Stimulated activated CD4-positive, alpha-beta T cell treated with anti-CD3 and anti-CD28 coated beads, Interleukin-2, amount 100 ng/mL, for 24 hours (primary cell): ENCODE measurements at regions not wholly inside any gene's neighbourhood (a gene's known extent, or its start where the extent isn't known, plus 50 kb on each side); places are given as distances from the start of the nearest gene placed in this dataset.
"Not testable (repeated sequence)": the region's sequence is repeated elsewhere in the genome, so short reads cannot be mapped to it uniquely, and the experiment has no call there.

Experiments
- DNase-seq, 2 donors: peaks; one replicate each; pipeline ENCODE4 v3.0.0-alpha.2; 2020

DNA sequence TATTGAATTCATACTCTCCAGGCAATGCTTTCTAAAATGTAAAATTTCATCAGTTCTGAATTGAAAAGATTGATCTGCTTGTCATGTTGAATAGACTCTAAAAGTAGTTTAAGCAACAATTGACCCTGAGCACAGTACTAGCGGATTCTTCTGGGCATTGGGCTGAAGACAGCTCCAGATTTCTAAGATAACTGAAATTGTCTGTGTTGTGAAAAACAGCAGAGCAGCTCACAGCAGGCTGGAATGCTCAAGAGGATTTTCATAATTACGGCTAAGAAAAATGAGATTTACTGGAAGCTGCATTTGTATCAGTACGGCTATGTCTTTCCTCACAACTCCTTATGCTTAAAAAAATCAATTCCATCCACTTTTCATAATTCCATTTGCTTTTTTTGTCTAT, 373.7 kb downstream of the HACE1 start:
- DNase-seq = no peak

GRCh38 chr6:104484626-104485025, 375.1 kb downstream of the HACE1 start:
- DNase-seq = no peak

- DNase-seq = no peak
Observed at GRCh38 chr6:104484191-104484590, 375.5 kb downstream of the HACE1 start.

GRCh38 chr6:104483225-104483834, 376.4 kb downstream of the HACE1 start:
- no peak for DNase-seq

DNA sequence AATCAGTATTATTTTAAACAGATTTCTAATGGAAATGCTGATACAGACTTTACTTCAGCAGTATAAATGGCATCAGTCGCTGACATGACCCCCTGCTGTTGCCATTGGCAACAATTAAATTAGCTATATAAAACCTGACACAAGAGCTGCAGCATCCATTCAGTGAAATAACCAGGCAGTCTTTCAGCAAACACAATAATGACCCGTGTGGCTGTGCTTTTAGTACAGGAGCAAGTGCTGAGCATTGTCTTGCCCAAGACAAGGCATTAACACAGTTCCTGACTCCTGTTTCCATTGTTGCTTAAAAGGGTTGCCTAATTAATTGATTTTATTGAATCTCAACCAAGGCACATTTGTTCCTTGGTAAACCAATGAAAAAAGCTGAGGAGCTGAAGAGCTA, 382.1 kb downstream of the HACE1 start:
- no peak for DNase-seq

GRCh38 chr6:104473021-104473429, 386.7 kb downstream of the HACE1 start:
- no peak for DNase-seq

DNA sequence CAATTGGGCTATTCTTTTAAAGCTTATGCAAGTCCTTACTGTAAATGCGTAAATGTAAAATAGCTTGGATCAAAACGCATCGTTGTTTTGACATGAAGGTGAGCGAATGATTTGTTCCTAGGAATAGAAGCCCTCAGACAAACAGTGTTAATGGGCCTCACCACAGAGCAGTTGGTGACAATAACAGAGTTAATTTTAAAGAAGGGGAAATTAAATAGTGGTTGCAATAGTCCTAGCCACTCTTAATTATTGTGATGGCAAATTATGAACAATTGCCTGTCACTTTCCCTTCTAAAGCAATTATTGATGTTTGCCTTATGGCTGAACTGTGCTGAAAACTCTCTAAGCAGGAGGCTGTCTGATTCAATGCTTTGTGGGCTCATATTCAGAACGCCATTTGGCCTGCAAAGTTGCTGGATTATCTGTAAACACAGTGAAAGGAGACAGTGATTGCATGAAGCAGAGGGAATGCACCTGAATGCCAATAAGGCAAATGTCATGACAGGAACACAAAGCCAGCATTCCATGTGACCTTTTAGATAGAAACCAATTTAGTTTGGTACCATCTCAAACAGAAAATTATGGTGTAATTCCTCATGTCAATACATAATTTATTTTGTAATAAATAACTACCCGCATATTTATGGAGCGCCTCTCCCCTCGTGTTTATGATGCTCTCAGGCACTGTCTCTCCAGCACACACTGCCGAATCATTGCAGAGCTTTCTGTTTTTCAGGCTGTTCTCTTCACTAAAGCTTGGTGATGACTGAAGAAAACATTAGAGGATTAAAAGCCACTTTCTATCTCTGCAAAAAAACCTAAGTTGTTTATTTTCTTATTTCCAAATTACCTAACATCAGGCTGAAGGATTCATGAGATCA, 387.5 kb downstream of the HACE1 start:
- no peak for DNase-seq

- no peak for DNase-seq
Observed at GRCh38 chr6:104466306-104466705, 393.4 kb downstream of the HACE1 start.

DNA sequence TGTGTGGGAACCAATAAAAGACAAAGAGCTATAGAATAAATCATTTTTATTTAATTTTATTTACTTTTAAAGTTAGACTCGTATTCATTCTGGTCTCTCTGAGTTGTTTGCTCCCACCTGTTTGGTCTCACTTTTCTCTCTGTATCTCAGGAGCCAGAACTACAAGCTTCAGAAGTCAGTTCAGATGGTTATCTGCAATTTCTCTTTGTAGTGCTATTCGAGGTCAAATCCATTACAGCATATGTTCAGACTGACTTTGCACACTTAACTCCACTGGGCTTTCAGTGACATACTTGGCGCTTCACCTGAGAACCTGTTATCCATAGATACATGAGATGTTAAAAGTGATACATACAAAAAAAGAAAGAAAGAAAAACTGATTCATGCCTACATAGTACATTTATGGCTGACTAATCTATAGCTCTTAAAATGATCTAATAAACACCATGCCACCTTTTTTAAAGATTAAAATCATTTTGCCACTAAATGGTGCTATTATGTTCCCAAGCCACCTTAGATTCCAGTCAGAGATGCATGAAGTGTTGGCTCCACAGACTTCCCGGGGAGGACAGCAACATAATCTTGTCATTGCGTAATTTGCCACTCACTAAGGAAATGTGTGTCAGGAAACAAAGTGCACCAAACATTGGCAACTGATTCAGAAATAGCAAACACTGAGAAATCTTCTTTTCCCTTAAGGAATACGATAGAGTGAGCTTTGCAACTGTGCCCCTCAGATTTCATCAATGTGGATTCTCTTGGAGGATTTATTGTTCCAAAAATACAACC, 396.7 kb downstream of the HACE1 start:
- DNase-seq = no peak

DNA sequence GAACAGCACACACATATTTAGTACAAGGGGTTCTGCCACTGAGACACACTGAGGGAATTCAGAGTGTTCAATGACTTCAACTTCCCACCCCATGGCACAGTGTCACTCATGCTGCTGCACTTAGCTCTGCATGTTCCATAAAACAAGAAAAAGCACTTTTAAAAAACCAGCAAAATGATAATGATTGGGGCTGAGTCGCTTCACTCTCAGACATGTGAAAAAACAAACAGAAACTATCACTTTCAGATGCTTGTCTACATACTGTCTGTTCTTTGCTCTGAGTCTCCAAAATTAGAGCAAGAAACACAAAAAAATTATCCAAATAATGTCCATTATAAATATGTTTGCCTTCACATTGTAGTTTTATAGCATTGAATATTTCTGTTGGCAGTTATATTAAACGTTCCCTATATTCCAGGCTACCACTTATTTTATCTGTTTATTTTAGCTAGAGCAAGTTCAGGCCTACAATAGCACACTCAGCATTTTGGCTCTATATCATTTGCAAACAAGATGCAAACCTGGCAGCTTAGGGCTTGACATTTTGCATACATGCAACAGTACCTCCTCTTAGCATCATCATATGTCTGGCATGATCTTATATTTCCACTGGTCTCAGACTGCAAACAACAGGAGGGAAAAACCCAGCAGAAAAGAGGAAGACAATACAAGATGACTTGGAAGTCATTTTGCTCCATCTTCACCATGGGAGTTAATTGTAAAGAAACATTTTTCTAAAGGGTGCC, 398.8 kb downstream of the HACE1 start:
- no peak for DNase-seq

DNA sequence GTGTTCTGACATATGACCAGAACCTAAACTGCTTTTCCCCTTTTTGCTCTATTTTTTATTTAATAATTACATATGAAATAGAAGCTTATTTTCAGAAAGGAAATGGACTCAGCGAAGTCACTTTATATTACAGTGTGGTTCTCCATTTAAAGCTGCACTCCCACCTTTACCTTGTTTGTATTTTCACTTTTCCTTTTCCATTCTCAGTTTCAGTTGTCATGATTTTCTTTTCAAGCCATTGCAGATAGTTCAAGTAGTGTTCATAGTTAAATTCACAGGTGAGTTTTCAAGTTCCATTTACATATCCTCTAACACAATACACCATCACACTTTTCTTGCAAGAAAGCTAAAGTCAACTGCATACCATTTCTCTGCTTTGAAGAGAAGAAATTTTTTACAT, 400.2 kb downstream of the HACE1 start:
- DNase-seq = no peak

GRCh38 chr6:104449918-104450317, 409.8 kb downstream of the HACE1 start:
- DNase-seq = no peak

- not testable (repeated sequence) for DNase-seq
Observed at GRCh38 chr6:104446101-104447080, 413.3 kb downstream of the HACE1 start.

DNA sequence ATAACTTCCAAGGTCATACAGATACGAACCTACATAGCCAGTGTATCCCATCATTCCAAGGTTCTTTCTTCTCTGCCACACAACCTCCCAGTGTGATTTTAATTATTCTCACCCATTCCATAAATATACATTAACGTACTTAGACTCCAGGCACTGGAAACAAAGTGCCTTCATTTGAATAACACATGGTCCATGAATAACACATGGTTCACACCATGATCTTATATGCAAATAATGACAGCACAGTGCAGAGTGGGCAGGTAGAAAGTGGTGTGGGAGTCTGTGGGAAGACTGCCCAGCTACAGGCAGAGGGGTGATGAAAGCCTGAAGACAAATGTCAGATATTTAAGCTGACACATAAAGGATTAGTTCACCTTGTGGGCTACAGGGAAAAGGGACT, 425.2 kb downstream of the HACE1 start:
- no peak for DNase-seq

GRCh38 chr6:104431096-104431495, 428.6 kb downstream of the HACE1 start:
- DNase-seq = no peak

DNA sequence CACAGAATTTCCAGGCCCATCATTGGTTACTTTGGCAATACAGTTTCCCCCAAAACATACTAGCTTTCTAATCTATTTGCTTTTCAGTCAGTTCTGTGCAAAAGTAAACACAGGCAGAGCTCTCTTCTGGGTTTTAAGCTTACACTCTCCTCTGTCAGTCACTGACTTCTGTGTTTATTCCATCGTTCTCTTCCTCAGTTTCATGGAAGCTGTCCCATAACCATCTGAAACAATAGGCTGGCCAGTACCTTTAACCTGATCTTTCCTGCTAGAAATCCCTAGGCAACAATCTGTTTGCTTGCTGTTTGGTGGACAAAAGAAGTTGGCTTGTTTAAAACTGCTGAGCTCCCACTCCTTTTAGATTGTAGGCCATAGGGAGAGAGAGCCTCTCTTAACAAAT, 431.5 kb downstream of the HACE1 start:
- no peak for DNase-seq

DNA sequence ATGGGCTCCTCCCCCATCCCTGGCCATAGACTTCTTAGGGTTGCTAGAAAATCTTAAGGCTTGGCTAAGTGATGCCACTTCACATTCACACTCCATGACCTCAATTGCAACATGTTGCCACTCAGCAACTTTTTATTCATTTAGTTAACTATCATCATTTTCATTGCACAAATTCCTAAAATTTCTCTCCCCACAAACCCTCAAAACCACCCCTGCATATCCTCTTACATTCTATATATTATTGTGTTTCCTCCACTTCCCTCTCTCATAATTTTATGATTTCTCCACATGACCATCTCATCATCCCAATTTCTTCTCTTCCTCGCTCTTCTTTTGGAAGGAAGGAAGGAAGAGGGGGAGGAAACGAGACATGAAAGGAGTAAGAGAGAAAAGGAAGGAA, 436.0 kb downstream of the HACE1 start:
- DNase-seq = no peak

GRCh38 chr6:104421650-104422049, 438.1 kb downstream of the HACE1 start:
- DNase-seq = no peak

DNA sequence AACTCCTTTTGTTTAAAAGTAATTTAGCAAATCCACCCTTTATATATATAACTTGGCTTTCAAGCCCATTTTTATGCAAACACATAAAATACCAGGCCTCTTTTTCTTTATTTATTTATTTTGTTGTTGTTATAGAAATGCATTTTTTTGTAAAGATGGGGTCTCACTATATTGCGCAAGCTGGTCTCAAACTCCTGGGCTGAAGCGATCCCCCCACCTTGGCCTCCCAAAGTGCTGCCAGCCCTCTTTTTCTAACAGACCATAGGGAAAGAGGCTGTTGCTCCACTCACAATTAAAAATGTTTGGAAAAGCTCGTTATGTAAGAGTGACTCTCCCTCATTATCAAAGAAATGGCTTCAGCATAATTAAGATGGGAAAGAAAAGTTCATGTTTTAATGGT, 440.9 kb downstream of the HACE1 start:
- DNase-seq = no peak

GRCh38 chr6:104418125-104418524, 441.6 kb downstream of the HACE1 start:
- DNase-seq = no peak

DNA sequence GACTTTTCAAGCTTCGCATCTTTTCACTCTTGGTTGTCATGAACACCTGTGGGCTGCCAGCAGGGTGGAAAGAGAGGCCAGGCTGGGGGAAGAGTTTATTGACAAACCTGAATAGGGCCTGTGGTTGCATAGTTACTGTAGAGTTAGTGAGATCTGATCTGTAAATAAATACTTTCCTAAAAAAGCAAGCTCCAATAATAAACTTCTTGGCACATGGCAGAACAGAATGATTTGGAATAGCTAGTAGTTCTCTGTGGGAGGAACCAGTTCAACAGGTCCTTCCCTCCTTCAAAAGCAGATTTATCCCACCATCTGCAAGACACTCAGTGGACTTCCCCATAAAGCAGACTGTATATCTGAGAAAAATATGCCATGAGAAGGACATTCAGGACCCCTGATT, 445.0 kb downstream of the HACE1 start:
- DNase-seq = no peak

DNA sequence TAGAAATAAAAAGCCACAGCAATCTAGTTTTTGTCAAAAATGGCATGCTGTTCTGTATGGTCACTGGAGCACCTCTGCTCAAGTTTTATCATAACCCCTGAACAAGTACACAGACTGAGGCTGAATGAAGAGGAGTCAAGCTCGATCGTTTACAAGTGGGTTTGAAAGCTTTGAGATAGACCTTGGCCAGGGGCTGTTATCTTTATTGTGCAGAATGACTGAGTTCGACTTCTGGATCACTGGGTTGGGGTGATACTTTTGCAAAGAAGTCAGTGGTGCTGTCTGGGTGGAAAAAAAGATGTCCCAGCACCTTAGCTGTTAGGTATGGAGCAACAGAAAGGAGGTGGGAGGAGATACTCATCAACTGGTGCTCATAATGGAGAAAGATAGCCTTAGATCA, 446.0 kb downstream of the HACE1 start:
- DNase-seq = no peak
